GM12878 (cell line): ENCODE measurements at regions not wholly inside any gene's neighbourhood (a gene's known extent, or its start where the extent isn't known, plus 50 kb on each side); places are given as distances from the start of the nearest gene placed in this dataset.

Experiments
- E4F1 ChIP-seq: fragments of 450-650 bp; IDR thresholded peaks from 2 replicates; pipeline ENCODE4 v1.6.1; 2018; ENCODE audit warnings: borderline replicate concordance, mild to moderate bottlenecking; ENCODE audit not compliant: partially characterized antibody
- REST ChIP-seq: IDR thresholded peaks from 2 replicates; pipeline ENCODE4 v1.6.1; 2012; ENCODE audit warnings: mild to moderate bottlenecking, low read depth, low read length
- SREBF1 ChIP-seq: IDR thresholded peaks from 2 replicates; pipeline ENCODE4 v1.6.1; 2012; ENCODE audit warnings: mild to moderate bottlenecking, low read length
- SREBF2 ChIP-seq: IDR thresholded peaks from 2 replicates; pipeline ENCODE4 v1.6.1; 2012; ENCODE audit warnings: mild to moderate bottlenecking, low read length
- STAT3 ChIP-seq: IDR thresholded peaks from 2 replicates; pipeline ENCODE4 v1.6.1; 2011; ENCODE audit warnings: low read depth, low read length, improper control_type of control experiment
- TBL1XR1 ChIP-seq: IDR thresholded peaks from 2 replicates; pipeline ENCODE4 v1.6.1; 2012; ENCODE audit warnings: low read depth, low read length, improper control_type of control experiment
- USF1 ChIP-seq: IDR thresholded peaks from 2 replicates; pipeline ENCODE4 v1.6.1; 2011; ENCODE audit warnings: borderline replicate concordance, low read depth, mild to moderate bottlenecking, moderate library complexity, mixed read lengths, low read length; ENCODE audit not compliant: insufficient read depth; ENCODE audit errors: extremely low read length
- ZNF24 ChIP-seq: fragments of 450-650 bp; IDR thresholded peaks from 2 replicates; pipeline ENCODE4 v1.6.1; 2017; ENCODE audit warnings: antibody characterized with exemption, mild to moderate bottlenecking

- TF ChIP-seq USF1 (no peak), REST (no peak), E4F1 (no peak), STAT3 (no peak), SREBF2 (no peak), SREBF1 (no peak), TBL1XR1 (no peak), ZNF24 (no peak)
Measured at GRCh38 chr1:37167479-37167878, 133.2 kb upstream of the GRIK3 start (continued).
